Heart left ventricle (tissue), 16 donors: ENCODE measurements at regions not wholly inside any gene's neighbourhood (a gene's known extent, or its start where the extent isn't known, plus 50 kb on each side); places are given as distances from the start of the nearest gene placed in this dataset.

Experiments
- ATAC-seq, 4 donors: fragments of 200-7000 bp; cut with Tn5 transposase; one replicate each; pipeline ENCODE4 v1.9.1; 2020 to 2022; ENCODE audit warnings: moderate library complexity in 4 of 4, mild to moderate bottlenecking in 3 of 4, moderate number of reproducible peaks in 1 of 4
- DNase-seq, 5 donors: peaks; one replicate each; pipeline ENCODE4 v3.0.0-alpha.2; 2020
- H3K27ac ChIP-seq, 12 donors: fragments of 200-600 bp; sonication (generic) in 4 of 12; one replicate each; pipeline versions ENCODE4 v1.5.0 to v1.8.0; 2016 to 2022; ENCODE audit warnings: mild to moderate bottlenecking in 2 of 12
- H3K27me3 ChIP-seq, 9 donors: fragments of 200-600 bp; sonication (generic) in 2 of 9; one replicate each; pipeline versions ENCODE4 v1.5.1 to v1.8.0; 2016 to 2022; ENCODE audit warnings: mild to moderate bottlenecking in 3 of 9
- H3K36me3 ChIP-seq, 9 donors: fragments of 200-600 bp; sonication (generic) in 2 of 9; one replicate each; pipeline versions ENCODE4 v1.5.0 to v1.8.0; 2018 to 2022; ENCODE audit warnings: mild to moderate bottlenecking in 2 of 9
- H3K4me1 ChIP-seq, 12 donors: fragments of 200-600 bp; sonication (generic) in 4 of 12; one replicate each; pipeline versions ENCODE4 v1.5.0 to v1.8.0; 2016 to 2022; ENCODE audit warnings: mild to moderate bottlenecking in 3 of 12
- H3K4me3 ChIP-seq, 12 donors: fragments of 200-600 bp; sonication (generic) in 4 of 12; one replicate each; pipeline versions ENCODE4 v1.5.0 to v1.8.0; 2017 to 2022; ENCODE audit warnings: mild to moderate bottlenecking in 9 of 12, moderate library complexity in 4 of 12
- H3K9me3 ChIP-seq, 12 donors: fragments of 200-600 bp; sonication (generic) in 4 of 12; one replicate each; pipeline versions ENCODE4 v1.5.0 to v1.8.0; 2016 to 2022; ENCODE audit warnings: mild to moderate bottlenecking in 1 of 12
- CTCF ChIP-seq, 12 donors: fragments of 200-600 bp; sonication (generic) in 4 of 12; IDR thresholded peaks; one replicate each; pipeline versions ENCODE4 v1.5.0 to v1.8.0; 2018 to 2022; ENCODE audit warnings: antibody characterized with exemption in 12 of 12, mild to moderate bottlenecking in 5 of 12
- POLR2A ChIP-seq, 2 donors: fragments of 450-650 bp; IDR thresholded peaks; one replicate each; pipeline ENCODE4 v1.6.1; 2017; ENCODE audit warnings: antibody characterized with exemption in 2 of 2, mild to moderate bottlenecking in 2 of 2, moderate library complexity in 2 of 2
- WGBS, 4 donors: extraction: QIAGEN DNeasy Blood & Tissue Kit in 2 of 4; methylation state at CpG; one replicate each; pipeline versions ENCODE4 v1.1.5 to v1.1.7; 2013 to 2018; 5-methylcytosine and 5-hydroxymethylcytosine counted together
- intact Hi-C, 10 donors: fragments of 100-400 bp; cut with DNase I; formaldehyde crosslinking; loops; one replicate each; pipeline versions ENCODE4 v1.11.1 to v1.14.2; 2022
- donor health status: ischemic (EF 13 %, LVEDD 7.1; RV severe dilation, severe dysfunction).
- donor health status: healthy with polysubstance abuse.
- donor health status: DM: no; HTN: yes; CAD: no.
- donor health status: DM: no; HTN: no; CAD: no.
- donor health status: ischemic (EF 25% LVEDD 6.9; RV normal size, moderate dysfunction).
- donor health status: ischemic (EF 25% LVEDD 5.7; RV mildly dilated, moderate dysfunction).
- donor health status: healthy.
- donor health status: DM: yes; HTN: yes; CAD: no.
- donor health status: ischemic (EF 35%, LVEDD 5.7; RV mildly dilated, moderate dysfunction).
- donor health status: nonischemic (EF 11% LVEDD 7.7; RV severe dilation, severe dysfunction).
- donor health status: DM: yes; HTN: yes; CAD: no.
- donor health status: PGD.
- donor health status: ischemic (EF 29% LVEDD 5.4; RV normal size, mild dysfunction).
- donor health status: nonischemic (EF 23%, LVEDD 6.1; RV moderate dilation, normal function).

- H3K36me3 ChIP-seq, result no peaks in the 10 kb centered on the region
- H3K27ac ChIP-seq, result no peak overlapping the region
- H3K27me3 ChIP-seq, result no peaks in the 10 kb centered on the region
- no peaks in the 10 kb centered on the region for H3K4me1 ChIP-seq
- ATAC-seq, result no peak
- no peak for DNase-seq
- TF ChIP-seq CTCF (IDR thresholded peaks at IDR 0.05), result no peak
- no peak for TF ChIP-seq POLR2A (IDR thresholded peaks at IDR 0.05)
- no peaks in the 10 kb centered on the region for H3K9me3 ChIP-seq
- 43 to 60% (median 46%) methylated on average over 2 of the region's 2 CpGs for WGBS, 4 donors
- H3K4me3 ChIP-seq, result no peak overlapping the region
- intact Hi-C loops, result no loop called here
Measured at GRCh38 chr3:146975476-146975875, 370.3 kb upstream of the PLSCR5 start.

GRCh38 chr3:146975032-146975431, 369.9 kb upstream of the PLSCR5 start:
- TF ChIP-seq CTCF (IDR thresholded peaks at IDR 0.05), result no peak
- TF ChIP-seq POLR2A (IDR thresholded peaks at IDR 0.05), result no peak
- Histone ChIP-seq H3K4me1 (no peaks in the 10 kb centered on the region), H3K9me3 (no peaks in the 10 kb centered on the region), H3K4me3 (no peak overlapping the region), H3K27me3 (no peaks in the 10 kb centered on the region), H3K27ac (no peak overlapping the region), H3K36me3 (no peaks in the 10 kb centered on the region)
- DNase-seq, result no peak
- ATAC-seq, result no peak
- intact Hi-C loops, result no loop called here
- WGBS, 4 donors, result 89 to 93% (median 89%) methylated on average over 1 of the region's 1 CpG

GRCh38 chr3:146974001-146974400, 368.9 kb upstream of the PLSCR5 start:
- no peaks in the 10 kb centered on the region for H3K36me3 ChIP-seq
- no peak overlapping the region for H3K27ac ChIP-seq
- WGBS, 4 donors, result 79 to 95% (median 85%) methylated on average over 4 of the region's 4 CpGs
- TF ChIP-seq POLR2A (IDR thresholded peaks at IDR 0.05) (no peak), CTCF (IDR thresholded peaks at IDR 0.05) (no peak)
- ATAC-seq, result no peak
- DNase-seq, result no peak
- intact Hi-C loops, result no loop called here
- no peaks in the 10 kb centered on the region for H3K4me1 ChIP-seq
- no peak overlapping the region for H3K4me3 ChIP-seq
- no peaks in the 10 kb centered on the region for H3K9me3 ChIP-seq
- no peaks in the 10 kb centered on the region for H3K27me3 ChIP-seq

DNA sequence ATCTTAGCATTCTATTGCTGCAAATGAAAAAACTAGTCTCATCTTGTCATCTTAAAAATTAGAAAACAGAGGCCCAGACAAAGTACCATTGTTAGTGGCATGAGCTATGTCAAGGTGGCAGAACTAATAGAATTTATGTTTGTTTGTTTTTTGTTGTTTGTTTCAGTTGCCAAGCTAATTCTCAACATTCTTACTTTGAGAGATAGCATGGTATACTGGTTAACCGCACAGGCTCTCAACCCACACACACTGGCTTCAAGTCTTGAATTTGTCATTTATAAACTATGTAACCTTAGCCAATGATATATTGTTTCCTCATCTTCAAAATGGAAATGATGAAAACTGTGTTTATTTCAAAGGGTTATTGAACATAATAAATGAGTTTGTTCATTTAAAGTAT, 367.6 kb upstream of the PLSCR5 start:
- TF ChIP-seq CTCF (IDR thresholded peaks at IDR 0.05) (no peak), POLR2A (IDR thresholded peaks at IDR 0.05) (no peak)
- DNase-seq (no peak), ATAC-seq (no peak)
- intact Hi-C loops, result no loop called here
- H3K27me3 ChIP-seq, result no peaks in the 10 kb centered on the region
- no peak overlapping the region for H3K4me3 ChIP-seq
- H3K9me3 ChIP-seq, result no peaks in the 10 kb centered on the region
- WGBS, 4 donors, result 78 to 93% (median 88%) methylated on average over 1 of the region's 1 CpG
- no peak overlapping the region for H3K27ac ChIP-seq
- no peaks in the 10 kb centered on the region for H3K4me1 ChIP-seq
- H3K36me3 ChIP-seq, result no peaks in the 10 kb centered on the region
